ENCODE measurements at regions not wholly inside any gene's neighbourhood (a gene's known extent, or its start where the extent isn't known, plus 50 kb on each side); places are given as distances from the start of the nearest gene placed in this dataset.

- TF ChIP-seq CTCF (conservative IDR thresholded peaks at IDR 0.05; ENCODE audit: low read depth, low read length) = no peak
- no peak for TF ChIP-seq EZH2 (IDR thresholded peaks at IDR 0.05; ENCODE audit: borderline replicate concordance, low read depth, low read length, poor library complexity, severe bottlenecking)
Measured at GRCh38 chr7:115125312-115125711, 203.4 kb downstream of the MDFIC start.

Measured in A673 (cell line).